ENCODE measurements at regions not wholly inside any gene's neighbourhood (a gene's known extent, or its start where the extent isn't known, plus 50 kb on each side); places are given as distances from the start of the nearest gene placed in this dataset.

DNA sequence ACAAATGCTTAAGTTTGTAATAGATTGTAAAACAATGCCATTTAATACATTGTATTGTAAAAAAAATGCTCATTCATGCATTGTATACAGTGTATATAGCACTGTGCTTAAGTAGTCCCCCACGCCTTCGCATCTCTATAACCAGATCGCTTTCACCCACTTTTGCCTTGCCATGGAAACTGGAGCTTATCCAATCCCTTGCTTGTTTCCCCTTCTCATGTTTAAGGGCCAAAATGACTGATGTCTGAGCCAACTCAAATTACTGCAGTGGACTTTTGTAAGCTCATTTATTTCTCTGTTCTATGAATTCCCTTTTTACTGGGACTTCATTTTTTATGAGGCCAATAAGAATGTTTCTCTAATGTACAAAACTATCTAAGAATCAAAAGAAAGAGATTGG is 730.9 kb upstream of the GJE1 start:
- TF ChIP-seq, protein P1, sequence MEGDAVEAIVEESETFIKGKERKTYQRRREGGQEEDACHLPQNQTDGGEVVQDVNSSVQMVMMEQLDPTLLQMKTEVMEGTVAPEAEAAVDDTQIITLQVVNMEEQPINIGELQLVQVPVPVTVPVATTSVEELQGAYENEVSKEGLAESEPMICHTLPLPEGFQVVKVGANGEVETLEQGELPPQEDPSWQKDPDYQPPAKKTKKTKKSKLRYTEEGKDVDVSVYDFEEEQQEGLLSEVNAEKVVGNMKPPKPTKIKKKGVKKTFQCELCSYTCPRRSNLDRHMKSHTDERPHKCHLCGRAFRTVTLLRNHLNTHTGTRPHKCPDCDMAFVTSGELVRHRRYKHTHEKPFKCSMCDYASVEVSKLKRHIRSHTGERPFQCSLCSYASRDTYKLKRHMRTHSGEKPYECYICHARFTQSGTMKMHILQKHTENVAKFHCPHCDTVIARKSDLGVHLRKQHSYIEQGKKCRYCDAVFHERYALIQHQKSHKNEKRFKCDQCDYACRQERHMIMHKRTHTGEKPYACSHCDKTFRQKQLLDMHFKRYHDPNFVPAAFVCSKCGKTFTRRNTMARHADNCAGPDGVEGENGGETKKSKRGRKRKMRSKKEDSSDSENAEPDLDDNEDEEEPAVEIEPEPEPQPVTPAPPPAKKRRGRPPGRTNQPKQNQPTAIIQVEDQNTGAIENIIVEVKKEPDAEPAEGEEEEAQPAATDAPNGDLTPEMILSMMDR (IDR thresholded peaks at IDR 0.05; ENCODE audit: low read depth, low read length) = no peak
- TF ChIP-seq POLR2A (IDR thresholded peaks at IDR 0.05; ENCODE audit: extremely low read depth, insufficient read length) (no peak), MYC (IDR thresholded peaks at IDR 0.05; ENCODE audit: low read depth, low read length) (no peak)
- TF ChIP-seq, protein P2, sequence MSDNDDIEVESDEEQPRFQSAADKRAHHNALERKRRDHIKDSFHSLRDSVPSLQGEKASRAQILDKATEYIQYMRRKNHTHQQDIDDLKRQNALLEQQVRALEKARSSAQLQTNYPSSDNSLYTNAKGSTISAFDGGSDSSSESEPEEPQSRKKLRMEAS (IDR thresholded peaks at IDR 0.05; ENCODE audit: low read depth, low read length) = no peak
